ENCODE measurements at regions not wholly inside any gene's neighbourhood (a gene's known extent, or its start where the extent isn't known, plus 50 kb on each side); places are given as distances from the start of the nearest gene placed in this dataset.

- TF ChIP-seq E4F1 (IDR thresholded peaks at IDR 0.05; ENCODE audit: borderline replicate concordance, partially characterized antibody) (no peak), MEF2B (IDR thresholded peaks at IDR 0.05; ENCODE audit: partially characterized antibody, poor library complexity, severe bottlenecking) (no peak), FOXK2 (IDR thresholded peaks at IDR 0.05) (no peak), MAX (IDR thresholded peaks at IDR 0.05; ENCODE audit: low read depth, low read length) (no peak)
These were observed 472.2 kb downstream of the ARL4A start (continued) for GRCh38 chr7:13159467-13160184.

- in situ Hi-C loops (cut with MboI) (no loop called here), intact Hi-C loops (cut with micrococcal nuclease; ENCODE audit: unreplicated experiment) (no loop called here)
- H3K36me3 ChIP-seq (ENCODE audit: control insufficient read depth in 2 of 2, insufficient read depth in 2 of 2, low read length in 1 of 2): no peaks in the 10 kb centered on the region
- no peak overlapping the region for H3K9ac ChIP-seq (ENCODE audit: control insufficient read depth, insufficient read depth, low read length)
- no TSS peak for BruUV-seq (replicated peaks)
- ChIA-PET CTCF (no interaction called here), SMC1A (ENCODE audit: uncharacterized antibody, unreplicated experiment) (interaction anchor here (1.1 kb wide), 1 partner anchor 12 kb away, joined by 3 read pairs; no protein-coding TSS in a partner anchor), POLR2A (no interaction called here), RAD21 (ENCODE audit: unreplicated experiment) (no interaction called here)
- no peak for TF ChIP-seq SP1 (IDR thresholded peaks at IDR 0.05; ENCODE audit: low read depth, low read length)
- TF ChIP-seq ZZZ3 (IDR thresholded peaks at IDR 0.05; ENCODE audit: control insufficient read depth, insufficient read length, low read depth): no peak
- TF ChIP-seq POLR2AphosphoS5 (IDR thresholded peaks at IDR 0.05; ENCODE audit: low read length): no peak
- no peak for TF ChIP-seq MTA2 (IDR thresholded peaks at IDR 0.05; ENCODE audit: low read depth)
- TF ChIP-seq SUPT20H (IDR thresholded peaks at IDR 0.05; ENCODE audit: borderline replicate concordance, control insufficient read depth, low read depth, low read length): no peak
- TF ChIP-seq YBX1 (IDR thresholded peaks at IDR 0.05): no peak
- no peak for TF ChIP-seq POLR2AphosphoS2 (IDR thresholded peaks at IDR 0.05; ENCODE audit: low read depth, low read length)
- no peaks in the 10 kb centered on the region for H4K20me1 ChIP-seq (ENCODE audit: control insufficient read depth, insufficient read depth)
- no peak for ATAC-seq
- H3K9me3 ChIP-seq (replicated peaks; ENCODE audit: control insufficient read depth, insufficient read depth, low read length): no peaks in the 10 kb centered on the region
- no peaks in the 10 kb centered on the region for H3K79me2 ChIP-seq (ENCODE audit: control insufficient read depth, insufficient read depth, low read length)
- H3K27ac ChIP-seq (ENCODE audit: control insufficient read depth, insufficient read depth): no peak overlapping the region
- no peak overlapping the region for H3K4me2 ChIP-seq (ENCODE audit: control insufficient read depth, insufficient read depth)
- FAIRE-seq: no peak
- no peaks in the 10 kb centered on the region for H3K4me1 ChIP-seq (ENCODE audit: control insufficient read depth, insufficient read depth, low read length)
- no peak overlapping the region for H2AFZ ChIP-seq (ENCODE audit: control insufficient read depth, low read depth, low read length)
- no peak for DNase-seq (ENCODE audit: low read depth, low spot score)
- H3K4me3 ChIP-seq: no peak overlapping the region
- H3K27me3 ChIP-seq (replicated peaks in 1 of 2; ENCODE audit: control insufficient read depth in 2 of 2, insufficient read depth in 2 of 2, low read length in 1 of 2): no peaks in the 10 kb centered on the region
These were observed 473.7 kb downstream of the ARL4A start for GRCh38 chr7:13161125-13161524.

Data from GM12878 (cell line).